HEK293 (cell line): ENCODE measurements at regions not wholly inside any gene's neighbourhood (a gene's known extent, or its start where the extent isn't known, plus 50 kb on each side); places are given as distances from the start of the nearest gene placed in this dataset.

ENCODE experiments used
- CTCF ChIA-PET: fragments of 350-600 bp; formaldehyde crosslinking; extraction: SDS; loops from one replicate; lab custom pipeline; 2021; ENCODE audit warnings: antibody characterized with exemption; lab: Yijun Ruan, JAX
- POLR2A ChIA-PET: fragments of 300-600 bp; formaldehyde crosslinking; extraction: SDS; loops from one replicate; lab custom pipeline; 2020; ENCODE audit warnings: antibody characterized with exemption, inconsistent platforms; lab: Yijun Ruan, JAX
- H3K27ac ChIP-seq: fragments of 200-500 bp; sonication (Bioruptor generic); 2 replicates; pipeline ENCODE4 v1.5.1; 2014; ENCODE audit warnings: low read depth, low read length, control low read depth, inconsistent platforms; ENCODE audit errors: extremely low read depth
- H3K36me3 ChIP-seq, 2 experiments: fragments of 200-500 bp in 1 of 2; sonication (Bioruptor generic) in 1 of 2; 1 replicate in 1 of 2; 2 replicates in 1 of 2; pipeline ENCODE4 v1.5.1; 2014 to 2017; ENCODE audit warnings: inconsistent platforms in 2 of 2, low read length in 2 of 2; ENCODE audit not compliant: control insufficient read depth in 2 of 2, insufficient read depth in 1 of 2
- H3K4me1 ChIP-seq: fragments of 200-500 bp; sonication (Bioruptor generic); 2 replicates; pipeline ENCODE4 v1.5.1; 2014; ENCODE audit warnings: mild to moderate bottlenecking, low read length, inconsistent platforms; ENCODE audit not compliant: control insufficient read depth, insufficient read depth
- H3K4me3 ChIP-seq: 2 replicates; pipeline ENCODE4 v1.5.1; 2011; ENCODE audit warnings: low read depth, mild to moderate bottlenecking, control low read depth, low read length, moderate library complexity
- H3K9me3 ChIP-seq: fragments of 200-500 bp; sonication (Bioruptor generic); 2 replicates; pipeline ENCODE4 v1.5.1; 2014; ENCODE audit warnings: low read depth, low read length, inconsistent platforms; ENCODE audit not compliant: control insufficient read depth, insufficient read depth
- HIC1 ChIP-seq: fragments of 450-650 bp; formaldehyde crosslinking; IDR thresholded peaks from 2 replicates; pipeline ENCODE4 v1.5.1; 2016; ENCODE audit warnings: missing biosample characterization, missing genetic modification characterization
- SCRT2 ChIP-seq: fragments of 450-650 bp; formaldehyde crosslinking; IDR thresholded peaks from 2 replicates; pipeline ENCODE4 v1.5.1; 2016; ENCODE audit warnings: missing biosample characterization, missing genetic modification characterization
- TCF7L2 ChIP-seq: IDR thresholded peaks from 2 replicates; pipeline ENCODE4 v1.6.1; 2011; ENCODE audit warnings: low read depth, mild to moderate bottlenecking, inconsistent platforms, low read length, moderate library complexity, borderline replicate concordance
- ZBTB17 ChIP-seq: fragments of 450-650 bp; formaldehyde crosslinking; IDR thresholded peaks from 2 replicates; pipeline ENCODE4 v1.5.1; 2016; ENCODE audit warnings: missing biosample characterization, missing genetic modification characterization
- ZBTB21 ChIP-seq: fragments of 450-650 bp; formaldehyde crosslinking; IDR thresholded peaks from 2 replicates; pipeline ENCODE4 v1.5.1; 2017; ENCODE audit warnings: missing biosample characterization, missing genetic modification characterization
- ZFP41 ChIP-seq: fragments of 450-650 bp; formaldehyde crosslinking; IDR thresholded peaks from 2 replicates; pipeline ENCODE4 v1.5.1; 2016; ENCODE audit warnings: missing biosample characterization, missing genetic modification characterization, borderline replicate concordance
- ZFP69B ChIP-seq: fragments of 450-650 bp; formaldehyde crosslinking; IDR thresholded peaks from 2 replicates; pipeline ENCODE4 v1.5.1; 2016; ENCODE audit warnings: missing biosample characterization, missing genetic modification characterization
- ZNF274 ChIP-seq, 2 experiments: fragments of 200-500 bp in 1 of 2; fragments of 450-650 bp in 1 of 2; sonication (Bioruptor generic) in 1 of 2; formaldehyde crosslinking in 1 of 2; IDR thresholded peaks; 2 replicates each; pipeline versions ENCODE4 v1.5.1 to v1.6.1; 2014 to 2016; ENCODE audit warnings: borderline replicate concordance in 1 of 2, inconsistent platforms in 1 of 2, low read length in 1 of 2, missing biosample characterization in 1 of 2, missing genetic modification characterization in 1 of 2
- ZNF280C ChIP-seq: fragments of 450-650 bp; formaldehyde crosslinking; IDR thresholded peaks from 2 replicates; pipeline ENCODE4 v1.5.1; 2016; ENCODE audit warnings: missing biosample characterization, missing genetic modification characterization
- ZNF394 ChIP-seq: fragments of 450-650 bp; formaldehyde crosslinking; IDR thresholded peaks from 2 replicates; pipeline ENCODE4 v1.5.1; 2016; ENCODE audit warnings: missing biosample characterization, missing genetic modification characterization, mild to moderate bottlenecking, moderate library complexity, borderline replicate concordance
- ZNF501 ChIP-seq: fragments of 450-650 bp; formaldehyde crosslinking; IDR thresholded peaks from 2 replicates; pipeline ENCODE4 v1.5.1; 2016; ENCODE audit warnings: missing biosample characterization, missing genetic modification characterization
- ZNF521 ChIP-seq: fragments of 450-650 bp; formaldehyde crosslinking; IDR thresholded peaks from 2 replicates; pipeline ENCODE4 v1.5.1; 2017; ENCODE audit warnings: missing biosample characterization, mild to moderate bottlenecking, missing genetic modification characterization
- ZNF555 ChIP-seq: fragments of 450-650 bp; formaldehyde crosslinking; conservative IDR thresholded peaks from 2 replicates; pipeline ENCODE4 v1.5.1; 2017; ENCODE audit warnings: missing biosample characterization, mild to moderate bottlenecking, missing genetic modification characterization, inconsistent platforms
- ZNF558 ChIP-seq: fragments of 450-650 bp; formaldehyde crosslinking; IDR thresholded peaks from 2 replicates; pipeline ENCODE4 v1.5.1; 2016; ENCODE audit warnings: missing biosample characterization, missing genetic modification characterization
- ZNF621 ChIP-seq: fragments of 450-650 bp; formaldehyde crosslinking; IDR thresholded peaks from 2 replicates; pipeline ENCODE4 v1.5.1; 2017; ENCODE audit warnings: missing biosample characterization, missing genetic modification characterization
- ZNF645 ChIP-seq: fragments of 450-650 bp; formaldehyde crosslinking; IDR thresholded peaks from 2 replicates; pipeline ENCODE4; 2016; ENCODE audit warnings: missing biosample characterization, missing genetic modification characterization
- ZNF658 ChIP-seq: fragments of 450-650 bp; formaldehyde crosslinking; IDR thresholded peaks from 2 replicates; pipeline ENCODE4; 2016; ENCODE audit warnings: missing biosample characterization, missing genetic modification characterization
- ZNF664 ChIP-seq: fragments of 450-650 bp; formaldehyde crosslinking; IDR thresholded peaks from 2 replicates; pipeline ENCODE4 v1.5.1; 2016; ENCODE audit warnings: missing biosample characterization, missing genetic modification characterization
- ZNF704 ChIP-seq: fragments of 450-650 bp; formaldehyde crosslinking; IDR thresholded peaks from 2 replicates; pipeline ENCODE4 v1.5.1; 2016; ENCODE audit warnings: missing biosample characterization, missing genetic modification characterization
- ZNF707 ChIP-seq: fragments of 450-650 bp; formaldehyde crosslinking; IDR thresholded peaks from 2 replicates; pipeline ENCODE4 v1.5.1; 2016; ENCODE audit warnings: missing biosample characterization, missing genetic modification characterization
- ZNF76 ChIP-seq: fragments of 450-650 bp; formaldehyde crosslinking; IDR thresholded peaks from 2 replicates; pipeline ENCODE4; 2016; ENCODE audit warnings: low read depth, missing biosample characterization, missing genetic modification characterization, borderline replicate concordance

GRCh38 chr7:15794801-15795200, 108.3 kb upstream of the MEOX2 start:
- Histone ChIP-seq H3K27ac (no peak overlapping the region), H3K36me3 (no peaks in the 10 kb centered on the region), H3K4me1 (no peaks in the 10 kb centered on the region), H3K9me3 (no peaks in the 10 kb centered on the region), H3K4me3 (no peak overlapping the region)
- TF ChIP-seq ZNF280C (tag by site-specific recombination): no peak
- TF ChIP-seq ZNF704 (tag by site-specific recombination): no peak
- TF ChIP-seq ZFP69B (tag by site-specific recombination): no peak
- no peak for TF ChIP-seq ZNF658 (tag by site-specific recombination)
- TF ChIP-seq TCF7L2: no peak
- no peak for TF ChIP-seq HIC1 (tag by site-specific recombination)
- no peak for TF ChIP-seq ZNF664 (tag by site-specific recombination)
- TF ChIP-seq ZNF621 (tag by site-specific recombination): no peak
- TF ChIP-seq SCRT2: no peak
- TF ChIP-seq ZNF274 (IDR thresholded peaks at IDR 0.05; ENCODE audit: low read length): no peak
- TF ChIP-seq ZNF274 (tag by site-specific recombination; IDR thresholded peaks at IDR 0.05; ENCODE audit: borderline replicate concordance): no peak
- no peak for TF ChIP-seq ZFP41
- no peak for TF ChIP-seq ZNF558
- TF ChIP-seq ZBTB17 (tag by site-specific recombination): no peak
- TF ChIP-seq ZNF521 (tag by site-specific recombination): no peak
- no peak for TF ChIP-seq ZNF76 (tag by site-specific recombination)
- no peak for TF ChIP-seq ZNF645 (tag by site-specific recombination)
- TF ChIP-seq ZNF555 (tag by site-specific recombination): no peak
- TF ChIP-seq ZNF501 (tag by site-specific recombination): no peak
- no peak for TF ChIP-seq ZBTB21 (tag by site-specific recombination)
- ChIA-PET CTCF (no interaction called here), POLR2A (no interaction called here)

GRCh38 chr7:15784694-15785030, 98.2 kb upstream of the MEOX2 start:
- CTCF ChIA-PET: interaction anchor here (0.6 to 0.7 kb wide), 3 partner anchors 24 to 174 kb away, joined by 3 to 4 read pairs (median 3); no protein-coding TSS in a partner anchor

More at GRCh38 chr7:15784694-15785030, 98.2 kb upstream of the MEOX2 start:
- Histone ChIP-seq H3K27ac (no peak overlapping the region), H3K4me1 (no peaks in the 10 kb centered on the region), H3K4me3 (no peak overlapping the region), H3K36me3 (no peaks in the 10 kb centered on the region), H3K9me3 (no peaks in the 10 kb centered on the region)
- TF ChIP-seq TCF7L2 (no peak), ZNF707 (tag by site-specific recombination) (no peak), ZNF394 (tag by site-specific recombination) (no peak)
- POLR2A ChIA-PET: no interaction called here
